LNCaP clone FGC (cell line): ENCODE measurements at regions not wholly inside any gene's neighbourhood (a gene's known extent, or its start where the extent isn't known, plus 50 kb on each side); places are given as distances from the start of the nearest gene placed in this dataset.

Experiments
- DNase-seq: peaks from one replicate; pipeline ENCODE4 v3.0.0-alpha.2; 2011; ENCODE audit warnings: low read depth
- H3K4me3 ChIP-seq: 2 replicates; pipeline ENCODE4 v1.5.1; 2011; ENCODE audit warnings: mild to moderate bottlenecking, low read depth, low read length, control low read depth
- TF ChIP-seq, protein P1 (sequence below): IDR thresholded peaks from 2 replicates; pipeline ENCODE4 v1.5.1; 2012; ENCODE audit warnings: mild to moderate bottlenecking; ENCODE audit not compliant: control insufficient read depth, insufficient read depth; ENCODE audit errors: extremely low read depth

- H3K4me3 ChIP-seq, result no peak overlapping the region
- TF ChIP-seq, protein P1, sequence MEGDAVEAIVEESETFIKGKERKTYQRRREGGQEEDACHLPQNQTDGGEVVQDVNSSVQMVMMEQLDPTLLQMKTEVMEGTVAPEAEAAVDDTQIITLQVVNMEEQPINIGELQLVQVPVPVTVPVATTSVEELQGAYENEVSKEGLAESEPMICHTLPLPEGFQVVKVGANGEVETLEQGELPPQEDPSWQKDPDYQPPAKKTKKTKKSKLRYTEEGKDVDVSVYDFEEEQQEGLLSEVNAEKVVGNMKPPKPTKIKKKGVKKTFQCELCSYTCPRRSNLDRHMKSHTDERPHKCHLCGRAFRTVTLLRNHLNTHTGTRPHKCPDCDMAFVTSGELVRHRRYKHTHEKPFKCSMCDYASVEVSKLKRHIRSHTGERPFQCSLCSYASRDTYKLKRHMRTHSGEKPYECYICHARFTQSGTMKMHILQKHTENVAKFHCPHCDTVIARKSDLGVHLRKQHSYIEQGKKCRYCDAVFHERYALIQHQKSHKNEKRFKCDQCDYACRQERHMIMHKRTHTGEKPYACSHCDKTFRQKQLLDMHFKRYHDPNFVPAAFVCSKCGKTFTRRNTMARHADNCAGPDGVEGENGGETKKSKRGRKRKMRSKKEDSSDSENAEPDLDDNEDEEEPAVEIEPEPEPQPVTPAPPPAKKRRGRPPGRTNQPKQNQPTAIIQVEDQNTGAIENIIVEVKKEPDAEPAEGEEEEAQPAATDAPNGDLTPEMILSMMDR, result no peak
- DNase-seq, result no peak
Measured at GRCh38 chr20:58076405-58076804, 152.0 kb downstream of the ANKRD60 start.

- H3K4me3 ChIP-seq, result no peak overlapping the region
- TF ChIP-seq, protein P1, result no peak
- DNase-seq, result no peak
Measured at GRCh38 chr20:58075586-58076345, 152.7 kb downstream of the ANKRD60 start.

- H3K4me3 ChIP-seq, result no peak overlapping the region
- no peak for DNase-seq
- TF ChIP-seq, protein P1, result no peak
Measured at GRCh38 chr20:58073945-58074856, 154.3 kb downstream of the ANKRD60 start.

- TF ChIP-seq, protein P1, result no peak
- DNase-seq, result no peak
- no peak overlapping the region for H3K4me3 ChIP-seq
Measured at GRCh38 chr20:58072695-58073671, 155.5 kb downstream of the ANKRD60 start.

DNA sequence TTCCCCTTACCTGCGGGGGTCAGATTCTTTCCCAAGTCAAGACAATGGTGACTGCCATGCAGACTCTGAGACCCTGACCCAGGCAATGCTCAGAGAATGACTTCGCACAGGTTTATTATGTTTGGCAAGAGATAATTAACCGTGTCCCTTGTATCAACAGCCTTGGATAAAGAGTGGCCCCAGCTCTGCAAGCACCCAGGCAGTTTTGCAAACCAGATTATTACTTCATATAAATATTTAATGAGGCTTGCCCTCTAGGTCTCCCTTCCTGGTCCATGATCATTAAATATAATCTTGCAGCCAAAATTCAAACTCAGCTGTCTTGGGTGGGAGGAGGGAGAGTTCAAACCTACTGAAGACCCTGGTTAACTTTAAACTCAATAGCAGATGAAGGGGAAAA lies 156.5 kb downstream of the ANKRD60 start:
- H3K4me3 ChIP-seq, result no peak overlapping the region
- DNase-seq, result peak; percentile 30
- TF ChIP-seq, protein P1, result no peak

DNA sequence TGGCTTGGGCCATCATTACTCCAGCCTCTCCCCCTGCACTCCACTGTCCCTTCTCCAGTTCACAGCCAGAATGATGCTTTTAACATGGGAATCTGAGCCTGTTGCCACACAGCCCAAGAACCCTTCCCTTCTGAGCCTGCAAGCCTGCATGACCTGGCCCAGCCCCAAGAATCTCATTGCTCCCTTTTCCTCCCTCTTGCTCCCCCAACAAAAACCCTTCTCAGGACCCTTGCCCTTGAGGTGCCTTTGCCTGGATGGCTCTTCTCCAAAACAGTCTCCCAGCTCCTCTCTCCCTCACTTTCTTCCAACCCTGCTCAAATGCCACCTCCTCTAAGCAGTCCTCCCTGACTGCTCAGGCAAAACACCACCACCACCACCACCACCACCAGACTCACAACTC lies 157.2 kb downstream of the ANKRD60 start:
- TF ChIP-seq, protein P1, result no peak
- H3K4me3 ChIP-seq, result no peak overlapping the region
- DNase-seq, result no peak
